ENCODE measurements at regions not wholly inside any gene's neighbourhood (a gene's known extent, or its start where the extent isn't known, plus 50 kb on each side); places are given as distances from the start of the nearest gene placed in this dataset.

DNA sequence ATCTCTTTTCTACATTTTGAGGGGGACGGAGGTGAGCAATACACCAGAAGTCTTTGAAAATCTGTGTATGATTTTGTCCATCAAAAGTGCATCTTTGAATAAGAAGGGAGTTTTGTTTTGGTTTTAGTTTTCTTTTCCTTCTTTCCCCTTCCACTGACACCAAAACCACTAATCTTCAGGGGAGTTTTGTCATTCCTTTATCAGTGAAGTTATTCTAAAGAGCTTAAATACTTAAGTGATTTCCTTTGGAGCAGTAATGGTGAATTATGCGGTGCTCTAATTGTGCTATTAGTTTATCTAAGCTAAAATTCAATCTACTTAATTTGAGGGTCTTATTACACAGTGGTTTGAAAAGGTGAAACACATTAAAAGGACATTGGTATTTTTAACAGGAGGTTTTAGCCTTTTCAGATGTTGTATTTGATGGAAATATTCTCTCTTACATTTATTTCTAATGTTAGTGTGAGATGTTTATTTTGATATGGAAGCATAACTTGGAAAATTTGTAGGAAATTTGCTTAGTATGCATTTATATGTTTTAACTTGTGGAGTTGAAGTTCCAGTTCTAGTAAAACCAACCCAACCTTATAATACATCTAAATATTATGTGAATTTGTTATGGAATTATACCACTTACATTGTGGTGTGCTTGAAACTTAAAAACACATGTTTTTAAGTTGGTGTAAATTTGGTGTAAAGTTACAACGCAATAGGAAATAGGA, 124.9 kb downstream of the PCDH7 start:
- TF ChIP-seq, protein P1, sequence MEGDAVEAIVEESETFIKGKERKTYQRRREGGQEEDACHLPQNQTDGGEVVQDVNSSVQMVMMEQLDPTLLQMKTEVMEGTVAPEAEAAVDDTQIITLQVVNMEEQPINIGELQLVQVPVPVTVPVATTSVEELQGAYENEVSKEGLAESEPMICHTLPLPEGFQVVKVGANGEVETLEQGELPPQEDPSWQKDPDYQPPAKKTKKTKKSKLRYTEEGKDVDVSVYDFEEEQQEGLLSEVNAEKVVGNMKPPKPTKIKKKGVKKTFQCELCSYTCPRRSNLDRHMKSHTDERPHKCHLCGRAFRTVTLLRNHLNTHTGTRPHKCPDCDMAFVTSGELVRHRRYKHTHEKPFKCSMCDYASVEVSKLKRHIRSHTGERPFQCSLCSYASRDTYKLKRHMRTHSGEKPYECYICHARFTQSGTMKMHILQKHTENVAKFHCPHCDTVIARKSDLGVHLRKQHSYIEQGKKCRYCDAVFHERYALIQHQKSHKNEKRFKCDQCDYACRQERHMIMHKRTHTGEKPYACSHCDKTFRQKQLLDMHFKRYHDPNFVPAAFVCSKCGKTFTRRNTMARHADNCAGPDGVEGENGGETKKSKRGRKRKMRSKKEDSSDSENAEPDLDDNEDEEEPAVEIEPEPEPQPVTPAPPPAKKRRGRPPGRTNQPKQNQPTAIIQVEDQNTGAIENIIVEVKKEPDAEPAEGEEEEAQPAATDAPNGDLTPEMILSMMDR (IDR thresholded peaks at IDR 0.05; ENCODE audit: low read depth, low read length), result no peak
- no peak for DNase-seq (ENCODE audit: extremely low read depth, low read depth)

DNA sequence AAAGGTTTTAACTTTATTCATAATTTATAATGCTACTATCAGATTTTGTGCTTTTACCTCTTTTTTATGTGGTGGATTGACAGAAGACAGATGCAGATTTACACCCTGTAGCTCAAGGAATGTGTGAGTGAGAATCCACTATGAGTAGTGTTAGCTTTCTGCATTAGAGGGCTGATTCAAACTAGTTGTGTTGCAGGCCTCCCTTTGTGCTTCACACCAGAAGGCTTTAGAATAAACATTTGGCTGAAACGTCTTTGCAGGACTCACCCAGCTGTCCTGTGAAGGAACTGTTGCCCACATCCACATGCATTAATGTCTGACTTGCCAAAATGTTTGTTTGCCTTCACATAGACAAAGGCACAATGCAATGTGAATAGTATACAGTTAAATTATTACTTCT, 127.0 kb downstream of the PCDH7 start:
- TF ChIP-seq, protein P1 (IDR thresholded peaks at IDR 0.05; ENCODE audit: low read depth, low read length), result no peak
- DNase-seq (ENCODE audit: extremely low read depth, low read depth), result no peak

DNA sequence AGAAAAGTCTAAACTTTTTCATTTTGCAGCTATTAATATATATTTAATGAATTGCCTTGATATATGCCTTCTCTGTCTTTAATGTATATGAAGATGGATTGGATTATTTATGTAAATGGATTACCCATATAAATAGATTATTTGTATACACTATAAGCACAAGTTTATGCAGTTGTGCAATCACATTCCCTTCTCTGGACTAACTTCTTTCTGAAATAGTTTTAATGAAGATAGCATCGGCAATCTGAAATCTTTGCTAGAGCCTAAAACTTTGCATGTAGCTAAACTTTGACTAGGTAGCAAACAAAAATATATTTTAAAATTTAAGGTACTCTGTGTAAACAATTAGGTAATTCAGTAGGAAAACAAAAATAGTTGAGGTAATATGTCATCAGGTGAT, 127.8 kb downstream of the PCDH7 start:
- TF ChIP-seq, protein P1 (IDR thresholded peaks at IDR 0.05; ENCODE audit: low read depth, low read length), result no peak
- no peak for DNase-seq (ENCODE audit: extremely low read depth, low read depth)

DNA sequence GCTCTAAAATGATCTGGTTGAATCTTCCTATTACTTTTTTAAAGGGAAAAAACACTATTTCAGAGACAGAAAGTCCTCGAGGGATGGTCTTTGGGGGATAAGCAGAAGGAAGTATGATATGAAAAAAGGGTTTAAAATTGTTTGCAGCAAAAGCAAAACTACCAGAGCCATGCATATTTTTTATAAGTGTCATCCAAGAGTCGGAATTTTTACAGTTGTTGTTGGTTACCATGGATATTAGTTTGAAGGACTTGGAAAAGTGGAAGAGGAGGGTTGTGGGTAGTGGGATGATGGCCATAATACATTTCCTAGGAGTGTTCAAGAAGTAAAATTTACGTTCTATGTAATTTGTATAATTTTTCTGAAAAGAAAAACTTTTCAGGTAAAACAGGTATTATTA, 134.4 kb downstream of the PCDH7 start:
- DNase-seq (ENCODE audit: extremely low read depth, low read depth), result no peak
- TF ChIP-seq, protein P1 (IDR thresholded peaks at IDR 0.05; ENCODE audit: low read depth, low read length), result no peak

DNA sequence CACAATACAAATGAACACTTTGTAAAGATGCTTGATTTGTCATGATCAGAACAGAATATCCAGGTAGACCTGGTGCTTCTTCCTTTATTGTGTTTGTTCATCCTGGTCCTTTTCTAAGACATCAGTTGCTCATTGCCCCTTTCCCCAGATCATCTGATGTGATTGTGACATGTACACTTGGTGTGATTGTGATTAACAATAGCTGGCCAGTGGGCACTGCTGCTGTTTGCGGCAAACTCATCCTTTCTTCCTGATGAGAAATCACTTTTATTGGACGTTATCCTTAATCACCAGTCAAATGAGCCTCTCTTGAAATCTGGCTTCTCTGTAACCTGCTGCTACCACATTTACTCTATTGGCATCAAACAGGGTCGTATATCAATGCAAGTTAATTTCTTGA, 135.1 kb downstream of the PCDH7 start:
- no peak for DNase-seq (ENCODE audit: extremely low read depth, low read depth)

DNA sequence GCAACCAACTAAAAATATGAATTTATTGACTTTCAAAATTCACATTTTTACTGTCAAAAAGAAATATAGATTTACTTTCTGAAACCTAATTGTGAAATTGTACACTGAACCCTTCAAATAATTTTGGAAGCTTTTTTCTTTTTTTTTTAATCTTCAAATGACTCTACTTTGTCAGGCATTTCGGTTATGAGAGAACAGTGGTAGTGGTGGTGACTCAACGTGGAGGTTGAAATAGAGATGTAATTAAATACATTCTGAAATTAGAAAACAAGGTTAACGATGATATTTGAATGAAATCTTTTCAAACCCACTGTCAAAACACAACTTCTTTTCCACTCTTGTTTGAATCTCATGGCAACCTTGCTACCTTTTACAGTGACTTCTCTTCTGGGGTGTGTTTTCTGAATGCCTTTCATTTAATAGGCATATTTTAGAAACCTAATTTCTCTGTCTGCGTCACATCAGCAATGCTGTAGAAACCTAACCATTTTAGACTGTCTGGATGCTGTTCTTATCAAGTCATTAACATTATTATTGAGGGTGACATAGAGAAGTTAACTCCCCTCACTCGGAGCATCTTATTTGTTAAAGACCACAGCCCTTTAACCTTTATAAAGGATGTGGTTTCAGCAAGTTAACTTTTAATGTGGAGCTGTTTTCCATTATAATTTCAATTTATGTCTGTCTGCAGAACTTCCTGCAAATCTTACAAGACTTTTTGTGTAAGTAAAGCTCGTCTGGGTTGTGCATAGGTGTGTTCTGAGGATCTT, 136.8 kb downstream of the PCDH7 start:
- TF ChIP-seq, protein P1 (IDR thresholded peaks at IDR 0.05; ENCODE audit: low read depth, low read length), result no peak
- DNase-seq (ENCODE audit: extremely low read depth, low read depth), result no peak

More for the DNA sequence above, 135.1 kb downstream of the PCDH7 start:
- TF ChIP-seq, protein P1 (IDR thresholded peaks at IDR 0.05; ENCODE audit: low read depth, low read length), result no peak

DNA sequence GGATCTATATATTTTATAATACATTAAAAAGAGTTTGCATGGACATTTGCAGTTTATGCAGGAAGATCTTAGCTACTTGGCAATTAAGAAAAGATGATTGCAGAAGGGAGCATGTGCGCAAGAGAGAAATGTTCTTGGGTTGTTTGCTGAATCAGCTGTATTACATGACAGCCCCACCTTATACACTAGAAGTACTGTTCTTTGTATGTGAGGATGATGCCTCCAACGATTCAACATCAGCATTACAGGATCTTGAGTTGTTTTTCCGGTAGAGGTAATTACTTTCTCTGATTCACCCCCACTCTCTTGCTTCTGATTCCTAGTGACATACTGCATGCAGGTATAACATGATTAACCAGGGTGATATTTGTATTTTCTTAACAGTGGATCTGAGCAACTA, 140.8 kb downstream of the PCDH7 start:
- no peak for DNase-seq (ENCODE audit: extremely low read depth, low read depth)
- TF ChIP-seq, protein P1 (IDR thresholded peaks at IDR 0.05; ENCODE audit: low read depth, low read length), result no peak
